ENCODE measurements at regions not wholly inside any gene's neighbourhood (a gene's known extent, or its start where the extent isn't known, plus 50 kb on each side); places are given as distances from the start of the nearest gene placed in this dataset.

GRCh38 chr3:168624892-168625448 lies 529.2 kb upstream of the GOLIM4 start:
- no peak for DNase-seq

GRCh38 chr3:168624195-168624594 lies 528.5 kb upstream of the GOLIM4 start:
- DNase-seq = no peak

GRCh38 chr3:168622795-168623194 lies 527.1 kb upstream of the GOLIM4 start:
- no peak for DNase-seq

- DNase-seq = no peak
Observed at GRCh38 chr3:168620854-168621253, 525.1 kb upstream of the GOLIM4 start.

- DNase-seq = no peak
Observed at GRCh38 chr3:168618827-168619470, 523.2 kb upstream of the GOLIM4 start.

- DNase-seq = no peak
Observed at GRCh38 chr3:168617658-168618057, 521.9 kb upstream of the GOLIM4 start.

GRCh38 chr3:168616915-168617314 lies 521.2 kb upstream of the GOLIM4 start:
- no peak for DNase-seq

- DNase-seq = no peak
Observed at GRCh38 chr3:168615493-168616020, 519.8 kb upstream of the GOLIM4 start.

GRCh38 chr3:168613151-168613550 lies 517.4 kb upstream of the GOLIM4 start:
- DNase-seq = no peak

- DNase-seq = no peak
Observed at GRCh38 chr3:168612671-168613070, 516.9 kb upstream of the GOLIM4 start.

GRCh38 chr3:168611826-168612225 lies 516.1 kb upstream of the GOLIM4 start:
- no peak for DNase-seq

- DNase-seq = no peak
Observed at GRCh38 chr3:168608926-168609325, 513.2 kb upstream of the GOLIM4 start.

- no peak for DNase-seq
Observed at GRCh38 chr3:168604767-168605166, 509.0 kb upstream of the GOLIM4 start.

GRCh38 chr3:168598250-168598649 lies 502.5 kb upstream of the GOLIM4 start:
- no peak for DNase-seq

- no peak for DNase-seq
Observed at GRCh38 chr3:168596175-168596823, 500.6 kb upstream of the GOLIM4 start.

GRCh38 chr3:168591587-168591986 lies 495.9 kb upstream of the GOLIM4 start:
- DNase-seq = no peak

GRCh38 chr3:168589376-168589775 lies 493.7 kb upstream of the GOLIM4 start:
- DNase-seq = no peak

- no peak for DNase-seq
Observed at GRCh38 chr3:168585544-168585943, 489.8 kb upstream of the GOLIM4 start.

GRCh38 chr3:168583977-168584376 lies 488.3 kb upstream of the GOLIM4 start:
- DNase-seq = no peak

GRCh38 chr3:168582503-168582902 lies 486.8 kb upstream of the GOLIM4 start:
- DNase-seq = no peak

GRCh38 chr3:168581771-168582225 lies 486.1 kb upstream of the GOLIM4 start:
- no peak for DNase-seq

GRCh38 chr3:168579010-168579409 lies 483.3 kb upstream of the GOLIM4 start:
- no peak for DNase-seq

GRCh38 chr3:168575750-168576149 lies 480.0 kb upstream of the GOLIM4 start:
- DNase-seq = no peak

- no peak for DNase-seq
Observed at GRCh38 chr3:168574455-168575158, 478.9 kb upstream of the GOLIM4 start.

Measured in DMS79 treated with DMSO at 0.1 percent for 48 hours (cell line).